ENCODE measurements at regions not wholly inside any gene's neighbourhood (a gene's known extent, or its start where the extent isn't known, plus 50 kb on each side); places are given as distances from the start of the nearest gene placed in this dataset.
A peak's percentile ranks its signal among the peaks of the same experiment; 100 is the strongest.

DNA sequence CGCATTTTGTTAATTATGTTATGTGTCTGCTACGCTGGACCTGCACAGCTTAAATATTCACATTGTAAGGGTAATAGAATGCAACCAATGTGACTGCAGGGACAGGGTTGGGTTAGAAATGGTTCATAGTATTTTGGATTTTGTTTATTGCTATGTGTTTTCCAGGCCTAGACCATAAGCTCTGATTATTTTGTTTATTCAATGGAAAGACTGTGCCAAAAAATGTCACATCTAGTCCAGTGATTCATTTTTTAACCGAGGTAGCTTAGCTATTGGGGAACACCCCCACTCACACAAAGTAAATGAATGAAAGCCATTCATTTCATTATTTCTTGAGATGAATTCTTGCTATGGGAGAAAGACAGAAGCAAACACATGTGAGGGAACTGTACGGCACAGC lies 516.5 kb upstream of the ANKRD30A start:
- no TSS peak for BruUV-seq (replicated peaks)
- no peaks in the 10 kb centered on the region for H3K36me3 ChIP-seq (ENCODE audit: control insufficient read depth in 2 of 2, extremely low read depth in 1 of 2, insufficient read depth in 2 of 2, low read length in 2 of 2)
- ChIA-PET POLR2A (no interaction called here), CTCF (interaction anchor here (0.9 to 1.7 kb wide), 3 partner anchors 10 to 1413 kb away, joined by 3 to 4 read pairs (median 4); no protein-coding TSS in a partner anchor)
- H3K79me2 ChIP-seq (ENCODE audit: control insufficient read depth, insufficient read depth, low read length), result no peaks in the 10 kb centered on the region
- peak overlapping the region; percentile 24 for H2AFZ ChIP-seq (ENCODE audit: low read depth, low read length)
- intact Hi-C loops (cut with micrococcal nuclease) (loop anchor here (2.0 to 5.0 kb wide), 2 partner anchors 70 to 967 kb away; partner anchors contain the start of gene FZD8), dilution Hi-C loops (cut with MboI; ENCODE audit: extremely low pct_ligation_motif_present, low sequenced_read_pairs) (no loop called here)
- no peak overlapping the region for H3K4me3 ChIP-seq (replicated peaks in 1 of 3; ENCODE audit: insufficient read depth in 1 of 3, low read depth in 1 of 3, low read length in 3 of 3)
- H3K27me3 ChIP-seq (ENCODE audit: control insufficient read depth in 2 of 2, insufficient read depth in 2 of 2, low read length in 2 of 2), result no peaks in the 10 kb centered on the region
- H3K4me1 ChIP-seq (ENCODE audit: control insufficient read depth, extremely low read depth, insufficient read depth, low read length), result peaks cover 36% of the 10 kb centered on the region
- H3K9ac ChIP-seq (replicated peaks; ENCODE audit: extremely low read depth, insufficient read depth, low read length), result peak overlapping the region; percentile 16
- no peak for FAIRE-seq
- H3K9me3 ChIP-seq (replicated peaks; ENCODE audit: control insufficient read depth, insufficient read depth, low read length), result no peaks in the 10 kb centered on the region
- peak overlapping the region; percentile 75 for H3K27ac ChIP-seq (ENCODE audit: insufficient read depth, low read depth, low read length)
- no peaks in the 10 kb centered on the region for H3K9me1 ChIP-seq (replicated peaks; ENCODE audit: control insufficient read depth, extremely low read depth, insufficient read depth, low read length)
- TF ChIP-seq POLR2A (IDR thresholded peaks at IDR 0.05; ENCODE audit: low read depth, low read length), result no peak
- peak; percentile 45 for DNase-seq (ENCODE audit: low read depth, low spot score)
- H3K4me2 ChIP-seq (ENCODE audit: insufficient read depth, low read length), result peak overlapping the region; percentile 71
- H4K20me1 ChIP-seq (replicated peaks; ENCODE audit: control insufficient read depth, extremely low read depth, insufficient read depth, low read length), result no peaks in the 10 kb centered on the region

- intact Hi-C loops (cut with micrococcal nuclease) (loop anchor here (2.0 to 5.0 kb wide), 2 partner anchors 69 to 966 kb away; partner anchors contain the start of gene FZD8), dilution Hi-C loops (cut with MboI; ENCODE audit: extremely low pct_ligation_motif_present, low sequenced_read_pairs) (no loop called here)
- Histone ChIP-seq H2AFZ (ENCODE audit: low read depth, low read length) (no peak overlapping the region), H3K27me3 (ENCODE audit: control insufficient read depth in 2 of 2, insufficient read depth in 2 of 2, low read length in 2 of 2) (no peaks in the 10 kb centered on the region), H4K20me1 (replicated peaks; ENCODE audit: control insufficient read depth, extremely low read depth, insufficient read depth, low read length) (no peaks in the 10 kb centered on the region), H3K9me3 (replicated peaks; ENCODE audit: control insufficient read depth, insufficient read depth, low read length) (no peaks in the 10 kb centered on the region), H3K36me3 (ENCODE audit: control insufficient read depth in 2 of 2, extremely low read depth in 1 of 2, insufficient read depth in 2 of 2, low read length in 2 of 2) (no peaks in the 10 kb centered on the region), H3K9ac (replicated peaks; ENCODE audit: extremely low read depth, insufficient read depth, low read length) (no peak overlapping the region), H3K79me2 (ENCODE audit: control insufficient read depth, insufficient read depth, low read length) (no peaks in the 10 kb centered on the region), H3K4me3 (replicated peaks in 1 of 3; ENCODE audit: insufficient read depth in 1 of 3, low read depth in 1 of 3, low read length in 3 of 3) (no peak overlapping the region), H3K9me1 (replicated peaks; ENCODE audit: control insufficient read depth, extremely low read depth, insufficient read depth, low read length) (no peaks in the 10 kb centered on the region), H3K4me2 (ENCODE audit: insufficient read depth, low read length) (peak overlapping the region; percentile 71), H3K4me1 (ENCODE audit: control insufficient read depth, extremely low read depth, insufficient read depth, low read length) (peaks cover 36% of the 10 kb centered on the region), H3K27ac (ENCODE audit: insufficient read depth, low read depth, low read length) (peak overlapping the region; percentile 75)
- DNase-seq (ENCODE audit: low read depth, low spot score), result peak; percentile 91
- ChIA-PET CTCF (interaction anchor here (0.9 to 1.7 kb wide), 3 partner anchors 10 to 1412 kb away, joined by 3 to 4 read pairs (median 4); no protein-coding TSS in a partner anchor), POLR2A (no interaction called here)
- no peak for TF ChIP-seq POLR2A (IDR thresholded peaks at IDR 0.05; ENCODE audit: low read depth, low read length)
- TF ChIP-seq, protein P1, sequence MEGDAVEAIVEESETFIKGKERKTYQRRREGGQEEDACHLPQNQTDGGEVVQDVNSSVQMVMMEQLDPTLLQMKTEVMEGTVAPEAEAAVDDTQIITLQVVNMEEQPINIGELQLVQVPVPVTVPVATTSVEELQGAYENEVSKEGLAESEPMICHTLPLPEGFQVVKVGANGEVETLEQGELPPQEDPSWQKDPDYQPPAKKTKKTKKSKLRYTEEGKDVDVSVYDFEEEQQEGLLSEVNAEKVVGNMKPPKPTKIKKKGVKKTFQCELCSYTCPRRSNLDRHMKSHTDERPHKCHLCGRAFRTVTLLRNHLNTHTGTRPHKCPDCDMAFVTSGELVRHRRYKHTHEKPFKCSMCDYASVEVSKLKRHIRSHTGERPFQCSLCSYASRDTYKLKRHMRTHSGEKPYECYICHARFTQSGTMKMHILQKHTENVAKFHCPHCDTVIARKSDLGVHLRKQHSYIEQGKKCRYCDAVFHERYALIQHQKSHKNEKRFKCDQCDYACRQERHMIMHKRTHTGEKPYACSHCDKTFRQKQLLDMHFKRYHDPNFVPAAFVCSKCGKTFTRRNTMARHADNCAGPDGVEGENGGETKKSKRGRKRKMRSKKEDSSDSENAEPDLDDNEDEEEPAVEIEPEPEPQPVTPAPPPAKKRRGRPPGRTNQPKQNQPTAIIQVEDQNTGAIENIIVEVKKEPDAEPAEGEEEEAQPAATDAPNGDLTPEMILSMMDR (IDR thresholded peaks at IDR 0.05; ENCODE audit: extremely low read depth in 1 of 2, insufficient read depth in 1 of 2, low read depth in 1 of 2, low read length in 2 of 2), result no peak
- peak; percentile 88 for TF ChIP-seq GATA2 (IDR thresholded peaks at IDR 0.05; ENCODE audit: insufficient read depth, insufficient read length, low read depth, low read length)
- no peak for TF ChIP-seq JUN (IDR thresholded peaks at IDR 0.05; ENCODE audit: borderline replicate concordance, insufficient read depth, insufficient read length, low read depth)
- peak; percentile 73 for TF ChIP-seq POLR2AphosphoS5 (IDR thresholded peaks at IDR 0.05; ENCODE audit: insufficient read depth, low read depth, low read length)
- peak; percentile 67 for TF ChIP-seq FOS (IDR thresholded peaks at IDR 0.05; ENCODE audit: borderline replicate concordance, insufficient read depth, low read length)
- FAIRE-seq, result peak; percentile 75
- no TSS peak for BruUV-seq (replicated peaks)
Measured at GRCh38 chr10:36608251-36608650, 517.1 kb upstream of the ANKRD30A start.

Data from endothelial cell of umbilical vein (primary cell).